ENCODE measurements at regions not wholly inside any gene's neighbourhood (a gene's known extent, or its start where the extent isn't known, plus 50 kb on each side); places are given as distances from the start of the nearest gene placed in this dataset.

DNA sequence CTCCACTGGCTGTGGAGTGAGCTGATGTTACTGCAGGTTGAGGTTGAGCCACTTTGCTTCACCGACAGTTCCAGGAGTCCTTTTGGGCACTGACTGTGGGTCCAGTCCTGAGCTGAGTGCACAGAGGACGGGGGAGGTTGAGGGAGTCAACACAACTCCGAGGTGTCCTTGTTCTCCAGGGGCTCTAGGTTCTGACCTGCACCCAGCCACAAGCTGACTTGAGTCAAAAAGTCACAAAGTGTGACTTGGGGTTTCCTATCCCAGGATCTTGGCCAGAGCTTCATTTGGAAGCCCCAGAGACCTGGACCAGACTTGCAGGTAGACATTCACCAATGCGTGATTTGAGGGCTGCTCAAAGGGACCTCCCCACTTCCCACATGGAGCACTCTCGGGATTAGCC, 95.0 kb downstream of the FAM43A start:
- no peaks in the 10 kb centered on the region for H3K36me3 ChIP-seq (ENCODE audit: low read depth)
- H4K20me1 ChIP-seq (ENCODE audit: insufficient read depth) = no peaks in the 10 kb centered on the region
- ChIA-PET CTCF (no interaction called here), POLR2A (ENCODE audit: unreplicated experiment) (interaction anchor here (0.7 kb wide), 1 partner anchor 259 kb away, joined by 6 read pairs; no protein-coding TSS in a partner anchor)
- H3K79me2 ChIP-seq (ENCODE audit: low read depth) = no peaks in the 10 kb centered on the region
- H3K27ac ChIP-seq = no peak overlapping the region
- TF ChIP-seq EZH2 (IDR thresholded peaks at IDR 0.05; ENCODE audit: low read depth) = no peak
- TF ChIP-seq, protein P1, sequence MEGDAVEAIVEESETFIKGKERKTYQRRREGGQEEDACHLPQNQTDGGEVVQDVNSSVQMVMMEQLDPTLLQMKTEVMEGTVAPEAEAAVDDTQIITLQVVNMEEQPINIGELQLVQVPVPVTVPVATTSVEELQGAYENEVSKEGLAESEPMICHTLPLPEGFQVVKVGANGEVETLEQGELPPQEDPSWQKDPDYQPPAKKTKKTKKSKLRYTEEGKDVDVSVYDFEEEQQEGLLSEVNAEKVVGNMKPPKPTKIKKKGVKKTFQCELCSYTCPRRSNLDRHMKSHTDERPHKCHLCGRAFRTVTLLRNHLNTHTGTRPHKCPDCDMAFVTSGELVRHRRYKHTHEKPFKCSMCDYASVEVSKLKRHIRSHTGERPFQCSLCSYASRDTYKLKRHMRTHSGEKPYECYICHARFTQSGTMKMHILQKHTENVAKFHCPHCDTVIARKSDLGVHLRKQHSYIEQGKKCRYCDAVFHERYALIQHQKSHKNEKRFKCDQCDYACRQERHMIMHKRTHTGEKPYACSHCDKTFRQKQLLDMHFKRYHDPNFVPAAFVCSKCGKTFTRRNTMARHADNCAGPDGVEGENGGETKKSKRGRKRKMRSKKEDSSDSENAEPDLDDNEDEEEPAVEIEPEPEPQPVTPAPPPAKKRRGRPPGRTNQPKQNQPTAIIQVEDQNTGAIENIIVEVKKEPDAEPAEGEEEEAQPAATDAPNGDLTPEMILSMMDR (conservative IDR thresholded peaks at IDR 0.05) = no peak
- peaks cover 10% of the 10 kb centered on the region; the same call in 1 of the 2 replicates for H3K27me3 ChIP-seq (ENCODE audit: insufficient read depth, low read depth)
- H2AFZ ChIP-seq = no peak overlapping the region
- no TSS peak for BruUV-seq (replicated peaks)
- 0 out of 2 replicates have a peak, but pooled peaks cover 4% of the 10 kb centered on the region for H3K4me1 ChIP-seq (replicated peaks; ENCODE audit: insufficient read depth)
- no peaks in the 10 kb centered on the region for H3F3A ChIP-seq (ENCODE audit: insufficient read depth, low read depth)
- intact Hi-C loops (cut with micrococcal nuclease; ENCODE audit: unreplicated experiment) = no loop called here
- H3K9me2 ChIP-seq (ENCODE audit: insufficient read depth) = no peaks in the 10 kb centered on the region
- H3K4me2 ChIP-seq = no peak overlapping the region
- no peak overlapping the region for H3K4me3 ChIP-seq
- DNase-seq = no peak
- H3K9me3 ChIP-seq (ENCODE audit: insufficient read depth, low read depth) = no peaks in the 10 kb centered on the region

DNA sequence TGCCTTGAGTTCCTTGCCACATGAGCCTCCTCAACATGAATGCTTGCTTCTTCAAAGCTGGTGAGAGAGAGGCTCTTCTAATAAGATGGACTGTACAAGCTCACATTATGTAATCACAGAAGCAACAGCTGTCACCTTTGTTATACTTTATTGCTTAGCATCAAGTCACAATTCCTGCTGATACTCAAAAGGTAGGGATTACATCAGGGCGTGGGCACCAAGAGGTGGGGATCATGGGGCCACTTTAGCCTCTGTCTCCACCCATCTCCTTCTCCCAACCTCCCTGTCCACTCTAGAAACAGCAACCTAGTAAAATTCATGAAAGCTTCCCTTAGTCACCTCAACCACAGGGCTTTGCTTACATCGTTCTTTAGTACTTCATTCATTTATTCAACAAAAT, 95.9 kb downstream of the FAM43A start:
- H3K4me1 ChIP-seq (replicated peaks; ENCODE audit: insufficient read depth) = 0 out of 2 replicates have a peak, but pooled peaks cover 4% of the 10 kb centered on the region
- no TSS peak for BruUV-seq (replicated peaks)
- no peaks in the 10 kb centered on the region for H3K9me2 ChIP-seq (ENCODE audit: insufficient read depth)
- H3K36me3 ChIP-seq (ENCODE audit: low read depth) = no peaks in the 10 kb centered on the region
- no peaks in the 10 kb centered on the region for H4K20me1 ChIP-seq (ENCODE audit: insufficient read depth)
- no peak for TF ChIP-seq EZH2 (IDR thresholded peaks at IDR 0.05; ENCODE audit: low read depth)
- TF ChIP-seq, protein P1 (conservative IDR thresholded peaks at IDR 0.05) = no peak
- H3K9me3 ChIP-seq (ENCODE audit: insufficient read depth, low read depth) = no peaks in the 10 kb centered on the region
- no peaks in the 10 kb centered on the region for H3K79me2 ChIP-seq (ENCODE audit: low read depth)
- H3F3A ChIP-seq (ENCODE audit: insufficient read depth, low read depth) = no peaks in the 10 kb centered on the region
- DNase-seq = no peak
- CTCF ChIA-PET = no interaction called here
- H2AFZ ChIP-seq = no peak overlapping the region
- H3K27me3 ChIP-seq (ENCODE audit: insufficient read depth, low read depth) = peaks cover 7% of the 10 kb centered on the region; the same call in 1 of the 2 replicates
- H3K4me2 ChIP-seq = no peak overlapping the region
- intact Hi-C loops (cut with micrococcal nuclease; ENCODE audit: unreplicated experiment) = no loop called here
- no peak overlapping the region for H3K27ac ChIP-seq
- POLR2A ChIA-PET (ENCODE audit: unreplicated experiment) = no interaction called here
- H3K4me3 ChIP-seq = no peak overlapping the region

DNA sequence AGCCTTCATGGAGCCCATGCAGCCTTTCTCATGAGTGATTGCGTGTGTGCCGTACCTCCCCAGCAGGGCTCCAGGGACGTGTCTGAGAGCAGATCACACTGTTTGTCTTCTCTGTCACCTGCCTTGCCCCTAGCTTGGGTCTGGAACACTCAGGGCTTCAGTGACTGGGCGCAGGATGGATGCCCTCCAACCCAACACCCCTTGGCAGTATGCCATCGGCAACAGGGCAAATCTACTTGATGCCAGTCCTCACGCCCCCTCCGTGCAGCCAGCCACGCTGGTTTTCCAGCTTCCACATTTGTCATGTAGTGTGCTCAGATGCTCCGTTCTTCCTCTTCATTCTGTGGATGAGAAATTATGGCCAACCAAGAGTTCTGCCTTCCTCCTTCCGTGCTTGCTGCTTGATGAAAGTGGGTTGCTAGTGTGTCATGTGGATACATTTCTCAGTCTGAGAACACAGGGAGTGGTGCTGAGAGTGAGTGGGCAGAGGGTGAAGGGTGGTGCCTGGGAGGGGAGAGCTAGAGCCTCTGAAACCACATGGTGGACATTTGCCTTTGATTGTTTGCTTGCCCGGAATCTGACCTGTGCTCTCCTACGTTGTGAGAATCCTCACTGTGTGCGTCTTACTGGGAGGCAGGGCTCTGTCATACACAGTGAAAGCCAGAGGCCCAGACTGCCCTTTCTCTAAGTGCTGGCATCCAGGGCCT, 97.2 kb downstream of the FAM43A start:
- no peaks in the 10 kb centered on the region for H3K9me2 ChIP-seq (ENCODE audit: insufficient read depth)
- no peaks in the 10 kb centered on the region for H3K36me3 ChIP-seq (ENCODE audit: low read depth)
- ChIA-PET POLR2A (ENCODE audit: unreplicated experiment) (interaction anchor here (0.5 kb wide), 1 partner anchor 188 kb away, joined by 5 read pairs; no protein-coding TSS in a partner anchor), CTCF (interaction anchor here (1.3 kb wide), 1 partner anchor 88 kb away, joined by 3 read pairs; no protein-coding TSS in a partner anchor)
- no peak for TF ChIP-seq EZH2 (IDR thresholded peaks at IDR 0.05; ENCODE audit: low read depth)
- TF ChIP-seq, protein P1 (conservative IDR thresholded peaks at IDR 0.05) = no peak
- BruUV-seq (replicated peaks) = no TSS peak
- H3K9me3 ChIP-seq (ENCODE audit: insufficient read depth, low read depth) = no peaks in the 10 kb centered on the region
- intact Hi-C loops (cut with micrococcal nuclease; ENCODE audit: unreplicated experiment) = no loop called here
- H3F3A ChIP-seq (ENCODE audit: insufficient read depth, low read depth) = no peaks in the 10 kb centered on the region
- no peak overlapping the region for H3K4me3 ChIP-seq
- no peaks in the 10 kb centered on the region for H3K79me2 ChIP-seq (ENCODE audit: low read depth)
- H3K4me1 ChIP-seq (replicated peaks; ENCODE audit: insufficient read depth) = 0 out of 2 replicates have a peak, but pooled peaks cover 4% of the 10 kb centered on the region
- H3K27ac ChIP-seq = no peak overlapping the region
- DNase-seq = no peak
- H3K4me2 ChIP-seq = no peak overlapping the region
- H3K27me3 ChIP-seq (ENCODE audit: insufficient read depth, low read depth) = no peaks in the 10 kb centered on the region
- no peak overlapping the region for H2AFZ ChIP-seq
- H4K20me1 ChIP-seq (ENCODE audit: insufficient read depth) = no peaks in the 10 kb centered on the region
